GM21390 (cell line): ENCODE measurements at regions not wholly inside any gene's neighbourhood (a gene's known extent, or its start where the extent isn't known, plus 50 kb on each side); places are given as distances from the start of the nearest gene placed in this dataset.

Experiments used
- ATAC-seq: cut with Tn5 transposase; IDR thresholded peaks from one replicate; pipeline ENCODE4 v1.9.1; 2021; ENCODE audit not compliant: unreplicated experiment

DNA sequence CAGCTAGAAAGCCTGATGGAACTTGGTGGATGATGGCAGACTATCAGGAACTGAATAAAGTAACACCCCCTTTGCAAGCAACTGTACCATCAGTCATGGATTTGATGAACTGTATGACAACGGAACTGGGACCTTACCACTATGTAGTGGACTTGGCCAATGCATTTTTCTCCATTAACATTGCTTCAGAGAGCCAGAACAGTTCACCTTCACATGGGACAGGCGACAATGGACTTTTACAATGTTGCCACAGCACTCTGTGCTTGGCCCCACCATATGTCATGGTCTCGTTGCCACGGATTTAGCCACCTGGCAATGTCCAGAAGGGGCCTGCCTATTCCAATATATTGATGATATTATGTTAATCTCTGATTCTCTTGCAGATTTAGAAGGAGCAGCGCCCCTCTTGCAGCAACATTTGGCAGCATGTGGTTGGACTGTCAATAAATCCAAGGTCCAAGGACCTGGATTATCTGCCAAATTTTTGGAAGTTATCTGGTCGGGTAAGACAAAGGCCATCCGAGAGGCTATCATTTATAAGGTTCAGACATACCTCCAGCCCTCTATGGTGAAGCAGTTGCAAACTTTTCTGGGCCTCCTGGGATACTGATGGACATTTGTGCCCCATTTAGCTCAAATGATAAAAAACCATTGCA is 52.2 kb upstream of the ZC3H15 start:
- ATAC-seq: no peak
